Activated CD4-positive, alpha-beta T cell treated with anti-CD3 and anti-CD28 coated beads, Interleukin-10, Interleukin-2, amounts not matched to agents 100 ng/mL and 50 ng/mL, durations not matched to agents 16 hours and 8 hours (primary cell): ENCODE measurements at regions not wholly inside any gene's neighbourhood (a gene's known extent, or its start where the extent isn't known, plus 50 kb on each side); places are given as distances from the start of the nearest gene placed in this dataset.
"Not testable (repeated sequence)": the region's sequence is repeated elsewhere in the genome, so short reads cannot be mapped to it uniquely, and the experiment has no call there.

Experiments used
- DNase-seq: peaks from one replicate; pipeline ENCODE4 v3.0.0-alpha.2; 2020

DNA sequence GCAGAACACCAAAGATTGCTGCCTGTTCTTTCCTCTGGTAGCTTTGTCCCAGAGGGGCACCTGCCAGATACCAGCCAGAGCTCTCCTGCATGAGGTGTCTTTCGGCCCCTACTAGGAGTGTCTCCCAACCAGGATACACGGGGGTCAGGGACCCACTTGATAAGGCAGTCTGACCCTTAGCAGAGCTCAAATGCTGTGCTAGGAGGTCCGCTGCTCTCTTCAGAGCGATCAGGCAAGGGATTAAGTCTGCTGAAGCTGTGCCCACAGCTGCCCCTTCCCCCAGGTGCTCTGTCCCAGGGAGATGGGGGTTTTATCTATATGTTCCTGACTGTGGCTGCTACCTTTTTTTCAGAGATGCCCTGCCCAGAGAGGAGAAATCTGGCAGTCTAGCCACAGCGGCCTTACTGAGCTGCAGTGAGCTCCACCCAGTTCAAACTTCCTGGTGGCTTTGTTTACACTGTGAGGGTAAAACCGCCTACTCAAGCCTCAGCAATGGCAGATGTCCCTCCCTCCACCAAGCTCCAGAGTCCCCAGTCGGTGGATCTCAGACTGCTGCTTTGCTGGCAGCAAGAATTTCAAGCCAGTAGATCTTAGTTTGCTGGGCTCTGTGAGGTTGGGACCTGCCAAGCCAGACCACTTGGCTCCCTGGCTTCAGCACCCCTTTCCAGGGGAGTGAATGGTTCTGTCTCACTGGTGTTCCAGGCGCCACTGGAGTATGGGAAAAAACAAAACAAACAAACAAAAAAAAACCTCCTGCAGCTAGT is 52.0 kb upstream of the TMTC2 start:
- DNase-seq: not testable (repeated sequence)

DNA sequence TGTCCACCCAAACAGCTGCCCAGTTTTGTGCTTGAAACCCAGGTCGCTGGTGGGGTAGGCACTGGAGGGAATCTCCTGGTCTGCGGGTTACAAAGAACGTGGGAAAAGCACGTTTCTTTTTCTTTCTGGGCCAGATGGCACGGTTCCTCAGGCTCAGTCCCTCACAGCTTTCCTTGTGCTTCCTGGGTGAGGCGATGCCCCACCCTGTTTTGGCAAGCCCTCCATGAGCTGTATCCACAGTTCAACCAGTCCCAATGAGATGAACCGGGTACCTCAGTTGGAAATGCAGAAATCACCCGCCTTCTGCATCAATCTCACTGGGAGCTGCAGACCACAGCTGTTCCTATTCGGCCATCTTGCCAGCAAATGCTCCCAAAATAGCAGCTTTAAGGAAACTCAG is 51.4 kb upstream of the TMTC2 start:
- no peak for DNase-seq
